Astrocyte (in vitro differentiated cells and primary cell): ENCODE measurements at regions not wholly inside any gene's neighbourhood (a gene's known extent, or its start where the extent isn't known, plus 50 kb on each side); places are given as distances from the start of the nearest gene placed in this dataset.

ENCODE experiments used
- EZH2 ChIP-seq: IDR thresholded peaks from 2 replicates; pipeline ENCODE4 v1.6.1; 2012; ENCODE audit warnings: mild to moderate bottlenecking, low read length, inconsistent platforms; ENCODE audit not compliant: insufficient read depth
- TF ChIP-seq, protein P1 (sequence below): IDR thresholded peaks from 2 replicates; pipeline ENCODE4 v1.5.1; 2011; ENCODE audit warnings: low read depth, mild to moderate bottlenecking, inconsistent platforms, low read length, moderate library complexity; ENCODE audit not compliant: insufficient read depth

GRCh38 chr2:23002234-23002633 lies 382.7 kb upstream of the KLHL29 start:
- TF ChIP-seq, protein P1, sequence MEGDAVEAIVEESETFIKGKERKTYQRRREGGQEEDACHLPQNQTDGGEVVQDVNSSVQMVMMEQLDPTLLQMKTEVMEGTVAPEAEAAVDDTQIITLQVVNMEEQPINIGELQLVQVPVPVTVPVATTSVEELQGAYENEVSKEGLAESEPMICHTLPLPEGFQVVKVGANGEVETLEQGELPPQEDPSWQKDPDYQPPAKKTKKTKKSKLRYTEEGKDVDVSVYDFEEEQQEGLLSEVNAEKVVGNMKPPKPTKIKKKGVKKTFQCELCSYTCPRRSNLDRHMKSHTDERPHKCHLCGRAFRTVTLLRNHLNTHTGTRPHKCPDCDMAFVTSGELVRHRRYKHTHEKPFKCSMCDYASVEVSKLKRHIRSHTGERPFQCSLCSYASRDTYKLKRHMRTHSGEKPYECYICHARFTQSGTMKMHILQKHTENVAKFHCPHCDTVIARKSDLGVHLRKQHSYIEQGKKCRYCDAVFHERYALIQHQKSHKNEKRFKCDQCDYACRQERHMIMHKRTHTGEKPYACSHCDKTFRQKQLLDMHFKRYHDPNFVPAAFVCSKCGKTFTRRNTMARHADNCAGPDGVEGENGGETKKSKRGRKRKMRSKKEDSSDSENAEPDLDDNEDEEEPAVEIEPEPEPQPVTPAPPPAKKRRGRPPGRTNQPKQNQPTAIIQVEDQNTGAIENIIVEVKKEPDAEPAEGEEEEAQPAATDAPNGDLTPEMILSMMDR, result no peak
- no peak for TF ChIP-seq EZH2
